ENCODE measurements at regions not wholly inside any gene's neighbourhood (a gene's known extent, or its start where the extent isn't known, plus 50 kb on each side); places are given as distances from the start of the nearest gene placed in this dataset.

DNA sequence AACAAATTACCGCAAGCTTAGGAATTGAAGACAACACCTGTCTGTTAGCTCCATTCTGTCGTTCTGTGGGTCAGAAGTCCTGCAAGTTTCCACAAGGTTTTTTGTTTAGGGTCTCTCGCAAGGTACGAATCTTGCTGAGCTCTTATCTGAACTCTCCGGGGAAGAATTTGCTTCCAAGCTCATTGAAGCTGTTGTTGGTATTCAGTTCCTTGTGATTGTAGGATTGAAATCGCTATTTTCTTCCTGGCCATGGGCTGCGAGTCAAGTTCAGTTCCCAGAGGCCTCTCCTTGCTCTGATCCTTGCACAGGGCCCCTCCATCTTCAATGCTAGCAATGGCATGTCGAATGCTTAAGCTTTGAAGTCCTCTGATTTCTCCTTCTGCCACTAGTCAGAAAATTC is 53.5 kb upstream of the CNTLN start:
- Histone ChIP-seq H3K56ac (ENCODE audit: insufficient read length, low read depth, low read length) (no peak overlapping the region), H3K27me3 (ENCODE audit: insufficient read depth, low read length) (no peaks in the 10 kb centered on the region), H3K4me2 (ENCODE audit: insufficient read depth, insufficient read length, low read length) (no peak overlapping the region), H3K9me3 (ENCODE audit: control insufficient read depth, low read depth, low read length) (no peaks in the 10 kb centered on the region), H4K20me1 (ENCODE audit: control insufficient read depth, insufficient read depth, insufficient read length) (no peaks in the 10 kb centered on the region), H2BK15ac (ENCODE audit: low read depth, low read length) (no peak overlapping the region), H4K5ac (ENCODE audit: insufficient read length, low read depth, low read length) (no peak overlapping the region), H3K79me2 (ENCODE audit: insufficient read depth, low read length) (no peaks in the 10 kb centered on the region), H3K18ac (ENCODE audit: insufficient read length, low read depth, low read length) (no peak overlapping the region), H3K79me1 (ENCODE audit: insufficient read depth, low read depth, low read length, poor library complexity, severe bottlenecking) (no peaks in the 10 kb centered on the region), H4K91ac (ENCODE audit: insufficient read length, low read depth, low read length) (no peak overlapping the region), H2BK12ac (ENCODE audit: insufficient read length, low read depth, low read length) (no peak overlapping the region), H3K27ac (ENCODE audit: insufficient read length, low read depth, low read length) (no peak overlapping the region), H2BK120ac (ENCODE audit: low read depth, low read length, poor library complexity, severe bottlenecking) (no peak overlapping the region), H4K8ac (replicated peaks; ENCODE audit: insufficient read length, low read depth, low read length) (no peak overlapping the region), H3K4ac (ENCODE audit: low read depth, low read length) (no peak overlapping the region), H3T11ph (ENCODE audit: low read length) (no peak overlapping the region), H3K23me2 (ENCODE audit: insufficient read length, low read depth, low read length, poor library complexity, severe bottlenecking) (no peaks in the 10 kb centered on the region), H2AFZ (ENCODE audit: low read length) (peak overlapping the region; percentile 84), H3K4me1 (ENCODE audit: insufficient read depth, low read length) (no peaks in the 10 kb centered on the region), H2BK20ac (ENCODE audit: low read depth, low read length, poor library complexity, severe bottlenecking) (no peak overlapping the region), H2BK5ac (ENCODE audit: insufficient read length, low read length) (no peak overlapping the region), H3K14ac (ENCODE audit: insufficient read depth, low read length) (no peak overlapping the region), H2AK5ac (ENCODE audit: insufficient read length, low read length) (no peak overlapping the region), H3K23ac (ENCODE audit: insufficient read length, low read depth, low read length) (no peak overlapping the region), H3K9ac (ENCODE audit: extremely low read depth, insufficient read length, low read length) (no peak overlapping the region)
- Mint-ChIP-seq H3K27ac (peak overlapping the region in 1 of 3 experiments; percentile 91; a peak in 3 of 7 replicates), H3K36me3 (ENCODE audit: insufficient read depth in 1 of 3, low read depth in 3 of 3) (no peaks in the 10 kb centered on the region), H3K9me3 (no peaks in the 10 kb centered on the region), H3K4me3 (no peak overlapping the region), H3K27me3 (ENCODE audit: low read depth) (no peaks in the 10 kb centered on the region), H3K4me1 (peaks cover 16 to 18% of the 10 kb centered on the region in 2 experiments)
- WGBS (ENCODE audit: extremely low coverage, insufficient read length, low lambda C conversion rate) = no CpG with 5 or more reads among the region's 8 CpGs
- TF ChIP-seq CTCF (conservative IDR thresholded peaks at IDR 0.05) = no peak
- DNase-seq = no peak
